SU-DHL-6 (cell line): ENCODE measurements at regions not wholly inside any gene's neighbourhood (a gene's known extent, or its start where the extent isn't known, plus 50 kb on each side); places are given as distances from the start of the nearest gene placed in this dataset.

Source experiments
- EZH2phosphoT487 ChIP-seq: fragments of 200-600 bp; sonication (generic), shearing (Covaris generic); conservative IDR thresholded peaks from 2 replicates; pipeline ENCODE4 v1.6.1; 2018; ENCODE audit warnings: mild to moderate bottlenecking, antibody characterized with exemption, low read length, moderate library complexity, mixed read lengths
- TF ChIP-seq, protein P1 (sequence below): fragments of 200-600 bp; sonication (generic); IDR thresholded peaks from one replicate; pipeline ENCODE4 v1.5.1; 2017; ENCODE audit warnings: antibody characterized with exemption, mild to moderate bottlenecking, low read length, moderate library complexity; ENCODE audit not compliant: insufficient read depth, poor library complexity, severe bottlenecking

GRCh38 chr5:144972317-144972716, 801.6 kb downstream of the KCTD16 start:
- TF ChIP-seq, protein P1, sequence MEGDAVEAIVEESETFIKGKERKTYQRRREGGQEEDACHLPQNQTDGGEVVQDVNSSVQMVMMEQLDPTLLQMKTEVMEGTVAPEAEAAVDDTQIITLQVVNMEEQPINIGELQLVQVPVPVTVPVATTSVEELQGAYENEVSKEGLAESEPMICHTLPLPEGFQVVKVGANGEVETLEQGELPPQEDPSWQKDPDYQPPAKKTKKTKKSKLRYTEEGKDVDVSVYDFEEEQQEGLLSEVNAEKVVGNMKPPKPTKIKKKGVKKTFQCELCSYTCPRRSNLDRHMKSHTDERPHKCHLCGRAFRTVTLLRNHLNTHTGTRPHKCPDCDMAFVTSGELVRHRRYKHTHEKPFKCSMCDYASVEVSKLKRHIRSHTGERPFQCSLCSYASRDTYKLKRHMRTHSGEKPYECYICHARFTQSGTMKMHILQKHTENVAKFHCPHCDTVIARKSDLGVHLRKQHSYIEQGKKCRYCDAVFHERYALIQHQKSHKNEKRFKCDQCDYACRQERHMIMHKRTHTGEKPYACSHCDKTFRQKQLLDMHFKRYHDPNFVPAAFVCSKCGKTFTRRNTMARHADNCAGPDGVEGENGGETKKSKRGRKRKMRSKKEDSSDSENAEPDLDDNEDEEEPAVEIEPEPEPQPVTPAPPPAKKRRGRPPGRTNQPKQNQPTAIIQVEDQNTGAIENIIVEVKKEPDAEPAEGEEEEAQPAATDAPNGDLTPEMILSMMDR = no peak
- no peak for TF ChIP-seq EZH2phosphoT487
